Breast epithelium (tissue), 3 donors: ENCODE measurements at regions not wholly inside any gene's neighbourhood (a gene's known extent, or its start where the extent isn't known, plus 50 kb on each side); places are given as distances from the start of the nearest gene placed in this dataset.

ENCODE experiments used
- CTCF ChIP-seq, 3 donors: fragments of 450-650 bp; IDR thresholded peaks; one replicate each; pipeline ENCODE4 v1.5.1; 2016 to 2017; ENCODE audit warnings: antibody characterized with exemption in 3 of 3, mild to moderate bottlenecking in 3 of 3, moderate library complexity in 3 of 3
- POLR2A ChIP-seq: fragments of 450-650 bp; IDR thresholded peaks from one replicate; pipeline ENCODE4 v1.6.1; 2016; ENCODE audit warnings: antibody characterized with exemption, mild to moderate bottlenecking, moderate library complexity
- POLR2AphosphoS5 ChIP-seq, 3 donors: sonication (generic); formaldehyde crosslinking; IDR thresholded peaks; one replicate each; pipeline ENCODE4 v1.6.1; 2017; ENCODE audit warnings: antibody characterized with exemption in 3 of 3

- no peak for TF ChIP-seq CTCF (IDR thresholded peaks at IDR 0.05)
- no peak for TF ChIP-seq POLR2A
- TF ChIP-seq POLR2AphosphoS5 (IDR thresholded peaks at IDR 0.05), result no peak
Measured at GRCh38 chr5:105565531-105565930, 2002.9 kb upstream of the NUDT12 start.
